K562 (cell line): ENCODE measurements at regions not wholly inside any gene's neighbourhood (a gene's known extent, or its start where the extent isn't known, plus 50 kb on each side); places are given as distances from the start of the nearest gene placed in this dataset.

Experiments
- ATF4 ChIP-seq: fragments of 450-650 bp; formaldehyde crosslinking; IDR thresholded peaks from 2 replicates; pipeline ENCODE4 v1.4.0; 2022; ENCODE audit warnings: mild to moderate bottlenecking, moderate library complexity
- CREM ChIP-seq: IDR thresholded peaks from 2 replicates; pipeline ENCODE4 v1.6.1; 2014; ENCODE audit warnings: antibody characterized with exemption, low read depth
- PHF8 ChIP-seq: fragments of 200-600 bp; sonication (generic); IDR thresholded peaks from 2 replicates; pipeline ENCODE4 v1.6.1; 2012; ENCODE audit warnings: mixed run types, mild to moderate bottlenecking, inconsistent platforms, low read length, moderate library complexity, borderline replicate concordance
- POLR2A ChIP-seq: fragments of 450-650 bp; conservative IDR thresholded peaks from 2 replicates; pipeline ENCODE4 v1.6.1; 2016
- ZNF274 ChIP-seq: IDR thresholded peaks from 2 replicates; pipeline ENCODE4 v1.6.1; 2011; ENCODE audit warnings: low read depth, mild to moderate bottlenecking, low read length, moderate library complexity, borderline replicate concordance
- TF ChIP-seq, protein P1 (sequence below), 3 experiments: IDR thresholded peaks in 2 of 3; conservative IDR thresholded peaks in 1 of 3; 2 replicates each; pipeline ENCODE4 v1.5.1; 2011 to 2012; ENCODE audit warnings: low read length in 3 of 3, mild to moderate bottlenecking in 3 of 3, control low read depth in 2 of 3, improper control_type of control experiment in 1 of 3, inconsistent platforms in 1 of 3, low read depth in 1 of 3, mixed read lengths in 1 of 3, moderate library complexity in 1 of 3; ENCODE audit not compliant: insufficient read depth in 2 of 3

- TF ChIP-seq ZNF274: no peak
- no peak for TF ChIP-seq POLR2A
- no peak for TF ChIP-seq PHF8
- TF ChIP-seq, protein P1, sequence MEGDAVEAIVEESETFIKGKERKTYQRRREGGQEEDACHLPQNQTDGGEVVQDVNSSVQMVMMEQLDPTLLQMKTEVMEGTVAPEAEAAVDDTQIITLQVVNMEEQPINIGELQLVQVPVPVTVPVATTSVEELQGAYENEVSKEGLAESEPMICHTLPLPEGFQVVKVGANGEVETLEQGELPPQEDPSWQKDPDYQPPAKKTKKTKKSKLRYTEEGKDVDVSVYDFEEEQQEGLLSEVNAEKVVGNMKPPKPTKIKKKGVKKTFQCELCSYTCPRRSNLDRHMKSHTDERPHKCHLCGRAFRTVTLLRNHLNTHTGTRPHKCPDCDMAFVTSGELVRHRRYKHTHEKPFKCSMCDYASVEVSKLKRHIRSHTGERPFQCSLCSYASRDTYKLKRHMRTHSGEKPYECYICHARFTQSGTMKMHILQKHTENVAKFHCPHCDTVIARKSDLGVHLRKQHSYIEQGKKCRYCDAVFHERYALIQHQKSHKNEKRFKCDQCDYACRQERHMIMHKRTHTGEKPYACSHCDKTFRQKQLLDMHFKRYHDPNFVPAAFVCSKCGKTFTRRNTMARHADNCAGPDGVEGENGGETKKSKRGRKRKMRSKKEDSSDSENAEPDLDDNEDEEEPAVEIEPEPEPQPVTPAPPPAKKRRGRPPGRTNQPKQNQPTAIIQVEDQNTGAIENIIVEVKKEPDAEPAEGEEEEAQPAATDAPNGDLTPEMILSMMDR (IDR thresholded peaks at IDR 0.05 in 2 of 3, conservative IDR thresholded peaks at IDR 0.05 in 1 of 3; ENCODE audit: insufficient read depth in 2 of 3, low read depth in 1 of 3, low read length in 3 of 3): no peak
- no peak for TF ChIP-seq ATF4 (CRISPR knock-in tag)
- no peak for TF ChIP-seq CREM
These were observed 74.0 kb downstream of the MCFD2 start for GRCh38 chr2:46841621-46842020.
